GM12874 (cell line): ENCODE measurements at regions not wholly inside any gene's neighbourhood (a gene's known extent, or its start where the extent isn't known, plus 50 kb on each side); places are given as distances from the start of the nearest gene placed in this dataset.

Source experiments
- TF ChIP-seq, protein P1 (sequence below): IDR thresholded peaks from 2 replicates; pipeline ENCODE4 v1.5.1; 2011; ENCODE audit warnings: low read depth, mild to moderate bottlenecking, control low read depth, low read length, moderate library complexity; ENCODE audit not compliant: insufficient read depth

- TF ChIP-seq, protein P1, sequence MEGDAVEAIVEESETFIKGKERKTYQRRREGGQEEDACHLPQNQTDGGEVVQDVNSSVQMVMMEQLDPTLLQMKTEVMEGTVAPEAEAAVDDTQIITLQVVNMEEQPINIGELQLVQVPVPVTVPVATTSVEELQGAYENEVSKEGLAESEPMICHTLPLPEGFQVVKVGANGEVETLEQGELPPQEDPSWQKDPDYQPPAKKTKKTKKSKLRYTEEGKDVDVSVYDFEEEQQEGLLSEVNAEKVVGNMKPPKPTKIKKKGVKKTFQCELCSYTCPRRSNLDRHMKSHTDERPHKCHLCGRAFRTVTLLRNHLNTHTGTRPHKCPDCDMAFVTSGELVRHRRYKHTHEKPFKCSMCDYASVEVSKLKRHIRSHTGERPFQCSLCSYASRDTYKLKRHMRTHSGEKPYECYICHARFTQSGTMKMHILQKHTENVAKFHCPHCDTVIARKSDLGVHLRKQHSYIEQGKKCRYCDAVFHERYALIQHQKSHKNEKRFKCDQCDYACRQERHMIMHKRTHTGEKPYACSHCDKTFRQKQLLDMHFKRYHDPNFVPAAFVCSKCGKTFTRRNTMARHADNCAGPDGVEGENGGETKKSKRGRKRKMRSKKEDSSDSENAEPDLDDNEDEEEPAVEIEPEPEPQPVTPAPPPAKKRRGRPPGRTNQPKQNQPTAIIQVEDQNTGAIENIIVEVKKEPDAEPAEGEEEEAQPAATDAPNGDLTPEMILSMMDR = no peak
Measured at GRCh38 chr15:93289941-93290617, 201.1 kb upstream of the RGMA start.

GRCh38 chr15:93288728-93289294 lies 199.8 kb upstream of the RGMA start:
- TF ChIP-seq, protein P1 = no peak

- TF ChIP-seq, protein P1 = no peak
Measured at GRCh38 chr15:93286446-93286845, 197.4 kb upstream of the RGMA start.

- TF ChIP-seq, protein P1 = no peak
Measured at GRCh38 chr15:93283854-93284253, 194.8 kb upstream of the RGMA start.

GRCh38 chr15:93282808-93283207 lies 193.8 kb upstream of the RGMA start:
- TF ChIP-seq, protein P1 = no peak

DNA sequence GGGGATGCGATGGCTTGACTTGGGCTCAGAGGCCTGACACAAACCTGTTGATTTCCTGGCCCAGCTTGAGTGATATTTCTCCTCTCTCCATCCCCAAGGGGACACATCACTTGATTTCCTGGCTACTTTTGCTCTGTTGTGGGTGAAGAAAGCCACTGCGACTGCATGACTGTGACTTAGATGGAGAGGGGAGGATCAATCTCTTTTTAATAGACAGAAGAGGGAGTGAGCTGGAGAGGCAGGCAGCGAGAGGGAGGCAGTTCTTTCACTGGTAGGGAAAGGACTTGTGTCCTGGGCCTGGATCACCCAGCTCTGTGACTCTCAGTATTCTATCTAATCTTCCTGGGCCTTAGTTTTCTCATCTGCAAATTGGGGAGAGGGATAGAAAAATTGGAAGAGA lies 189.8 kb upstream of the RGMA start:
- TF ChIP-seq, protein P1 = no peak

GRCh38 chr15:93278006-93278405 lies 189.0 kb upstream of the RGMA start:
- TF ChIP-seq, protein P1 = no peak
